HFFc6 (cell line): ENCODE measurements at regions not wholly inside any gene's neighbourhood (a gene's known extent, or its start where the extent isn't known, plus 50 kb on each side); places are given as distances from the start of the nearest gene placed in this dataset.

Source experiments
- DNase-seq: peaks from one replicate; pipeline ENCODE4 v3.0.0-alpha.2; 2018
- H3K27ac Mint-ChIP-seq: 2 replicates; pipeline ENCODE4 v1.8.0; 2020; ENCODE audit warnings: mild to moderate bottlenecking, mixed read lengths
- H3K27me3 Mint-ChIP-seq: 2 replicates; pipeline ENCODE4 v1.8.0; 2021; ENCODE audit warnings: mild to moderate bottlenecking, moderate library complexity, mixed read lengths; ENCODE audit not compliant: insufficient read depth
- H3K36me3 Mint-ChIP-seq: 2 replicates; pipeline ENCODE4 v1.8.0; 2021; ENCODE audit warnings: low read depth, mixed read lengths
- H3K4me1 Mint-ChIP-seq: 2 replicates; pipeline ENCODE4 v1.8.0; 2020; ENCODE audit warnings: low read depth, mixed read lengths
- H3K4me3 Mint-ChIP-seq: 2 replicates; pipeline ENCODE4 v1.8.0; 2020; ENCODE audit warnings: mild to moderate bottlenecking, moderate library complexity, mixed read lengths
- H3K9me3 Mint-ChIP-seq: 2 replicates; pipeline ENCODE4 v1.8.0; 2020; ENCODE audit warnings: mild to moderate bottlenecking, mixed read lengths
- TF ChIP-seq, protein P1 (sequence below): fragments of 200-600 bp; sonication (generic); IDR thresholded peaks from 2 replicates; pipeline ENCODE4 v1.5.0; 2021; ENCODE audit warnings: antibody characterized with exemption, mild to moderate bottlenecking

DNA sequence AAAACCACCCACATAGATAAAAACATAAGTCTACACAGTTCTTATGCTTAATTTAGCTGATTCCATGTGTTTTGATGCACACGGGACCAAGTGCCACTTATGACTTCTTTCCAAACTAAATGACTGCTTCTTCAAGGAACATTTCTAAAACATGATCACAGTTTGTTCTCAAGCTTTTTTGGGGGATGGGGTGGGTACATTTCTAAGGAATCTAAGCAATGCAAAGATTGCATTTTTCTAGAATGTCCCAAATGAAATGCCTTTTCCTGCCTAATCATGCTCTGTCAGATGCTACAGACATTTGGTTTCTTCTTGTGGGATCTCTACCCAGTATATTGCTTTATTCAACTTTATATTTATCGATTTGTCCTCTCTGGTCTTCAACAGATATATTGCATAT lies 496.8 kb upstream of the JAG1 start:
- DNase-seq: no peak
- H3K9me3 Mint-ChIP-seq: no peaks in the 10 kb centered on the region; the same call in 1 of the 2 replicates
- H3K36me3 Mint-ChIP-seq: no peaks in the 10 kb centered on the region
- H3K27me3 Mint-ChIP-seq: peaks cover 4% of the 10 kb centered on the region; the same call in 1 of the 2 replicates
- TF ChIP-seq, protein P1, sequence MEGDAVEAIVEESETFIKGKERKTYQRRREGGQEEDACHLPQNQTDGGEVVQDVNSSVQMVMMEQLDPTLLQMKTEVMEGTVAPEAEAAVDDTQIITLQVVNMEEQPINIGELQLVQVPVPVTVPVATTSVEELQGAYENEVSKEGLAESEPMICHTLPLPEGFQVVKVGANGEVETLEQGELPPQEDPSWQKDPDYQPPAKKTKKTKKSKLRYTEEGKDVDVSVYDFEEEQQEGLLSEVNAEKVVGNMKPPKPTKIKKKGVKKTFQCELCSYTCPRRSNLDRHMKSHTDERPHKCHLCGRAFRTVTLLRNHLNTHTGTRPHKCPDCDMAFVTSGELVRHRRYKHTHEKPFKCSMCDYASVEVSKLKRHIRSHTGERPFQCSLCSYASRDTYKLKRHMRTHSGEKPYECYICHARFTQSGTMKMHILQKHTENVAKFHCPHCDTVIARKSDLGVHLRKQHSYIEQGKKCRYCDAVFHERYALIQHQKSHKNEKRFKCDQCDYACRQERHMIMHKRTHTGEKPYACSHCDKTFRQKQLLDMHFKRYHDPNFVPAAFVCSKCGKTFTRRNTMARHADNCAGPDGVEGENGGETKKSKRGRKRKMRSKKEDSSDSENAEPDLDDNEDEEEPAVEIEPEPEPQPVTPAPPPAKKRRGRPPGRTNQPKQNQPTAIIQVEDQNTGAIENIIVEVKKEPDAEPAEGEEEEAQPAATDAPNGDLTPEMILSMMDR: no peak
- H3K4me3 Mint-ChIP-seq: no peak overlapping the region
- H3K4me1 Mint-ChIP-seq: peaks cover 7% of the 10 kb centered on the region; the same call in 1 of the 2 replicates
- no peak overlapping the region; the same call in 1 of the 2 replicates for H3K27ac Mint-ChIP-seq

DNA sequence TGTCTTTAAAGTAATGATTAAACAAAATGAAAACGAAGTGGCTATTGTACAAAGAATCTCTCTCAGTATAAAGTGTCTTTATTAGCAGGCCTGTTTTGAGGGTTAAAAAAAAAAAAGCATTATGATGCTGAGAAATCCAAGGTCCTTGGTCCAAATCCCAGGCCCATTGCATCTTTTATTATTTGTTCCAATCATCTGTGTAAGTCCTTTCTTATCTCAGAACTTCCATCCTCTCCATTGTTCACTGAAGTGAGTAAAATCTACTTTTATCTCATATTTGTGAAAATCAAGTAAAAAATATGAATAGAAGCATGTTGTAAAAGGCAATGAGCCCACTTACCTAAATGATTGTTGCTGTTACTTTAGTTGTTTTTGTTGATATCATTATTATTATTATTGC lies 499.1 kb upstream of the JAG1 start:
- H3K4me3 Mint-ChIP-seq: no peak overlapping the region
- no peak for DNase-seq
- no peaks in the 10 kb centered on the region for H3K9me3 Mint-ChIP-seq
- H3K27ac Mint-ChIP-seq: no peak overlapping the region
- TF ChIP-seq, protein P1: no peak
- no peaks in the 10 kb centered on the region for H3K36me3 Mint-ChIP-seq
- H3K27me3 Mint-ChIP-seq: no peaks in the 10 kb centered on the region; the same call in 1 of the 2 replicates
- peaks cover 7% of the 10 kb centered on the region; the same call in 1 of the 2 replicates for H3K4me1 Mint-ChIP-seq

DNA sequence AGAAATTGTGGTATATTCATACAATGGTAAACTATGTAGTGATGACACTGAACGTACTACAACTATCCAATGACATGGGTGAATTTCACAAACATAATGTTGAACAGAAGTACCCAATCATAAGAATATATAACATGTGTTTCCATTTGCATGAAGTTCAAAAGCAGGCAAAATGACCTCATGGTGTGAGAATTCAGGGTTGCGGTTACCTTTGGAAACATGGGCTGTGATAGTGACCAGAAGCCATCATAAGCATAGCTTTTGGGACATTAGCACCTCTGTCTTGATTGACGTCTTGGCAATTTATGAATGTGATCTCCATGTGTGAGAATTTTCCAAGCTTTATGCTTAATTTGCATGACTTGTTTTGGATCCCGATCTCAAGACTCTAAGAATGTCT lies 500.1 kb upstream of the JAG1 start:
- TF ChIP-seq, protein P1: no peak
- H3K36me3 Mint-ChIP-seq: no peaks in the 10 kb centered on the region
- peaks cover 11% of the 10 kb centered on the region; the same call in 1 of the 2 replicates for H3K4me1 Mint-ChIP-seq
- no peak for DNase-seq
- H3K4me3 Mint-ChIP-seq: no peak overlapping the region
- no peaks in the 10 kb centered on the region; the same call in 1 of the 2 replicates for H3K27me3 Mint-ChIP-seq
- H3K27ac Mint-ChIP-seq: no peak overlapping the region
- no peaks in the 10 kb centered on the region for H3K9me3 Mint-ChIP-seq

DNA sequence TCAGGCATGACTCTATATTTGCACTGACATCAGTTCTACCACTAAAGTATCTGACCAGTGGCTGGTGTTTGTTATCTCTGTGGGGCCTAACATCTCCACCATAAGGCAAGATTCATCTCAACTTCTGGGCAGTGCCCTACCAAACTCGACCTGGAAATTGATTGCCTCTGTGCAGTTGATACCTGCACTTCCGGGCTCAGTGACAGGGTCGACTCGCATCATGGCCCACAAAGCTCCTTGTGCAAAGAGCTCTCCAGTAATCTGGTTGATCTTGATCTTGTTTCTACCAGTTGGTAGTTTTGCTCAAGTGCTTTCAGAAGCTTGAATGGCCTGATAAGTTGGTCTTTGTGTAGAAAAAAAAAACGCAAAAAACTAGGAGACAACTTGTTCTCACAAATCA lies 501.1 kb upstream of the JAG1 start:
- no peak overlapping the region for H3K27ac Mint-ChIP-seq
- H3K4me1 Mint-ChIP-seq: peaks cover 15% of the 10 kb centered on the region; the same call in 1 of the 2 replicates
- no peaks in the 10 kb centered on the region for H3K36me3 Mint-ChIP-seq
- no peak for DNase-seq
- H3K4me3 Mint-ChIP-seq: no peak overlapping the region
- H3K27me3 Mint-ChIP-seq: no peaks in the 10 kb centered on the region; the same call in 1 of the 2 replicates
- TF ChIP-seq, protein P1: no peak
- no peaks in the 10 kb centered on the region for H3K9me3 Mint-ChIP-seq

DNA sequence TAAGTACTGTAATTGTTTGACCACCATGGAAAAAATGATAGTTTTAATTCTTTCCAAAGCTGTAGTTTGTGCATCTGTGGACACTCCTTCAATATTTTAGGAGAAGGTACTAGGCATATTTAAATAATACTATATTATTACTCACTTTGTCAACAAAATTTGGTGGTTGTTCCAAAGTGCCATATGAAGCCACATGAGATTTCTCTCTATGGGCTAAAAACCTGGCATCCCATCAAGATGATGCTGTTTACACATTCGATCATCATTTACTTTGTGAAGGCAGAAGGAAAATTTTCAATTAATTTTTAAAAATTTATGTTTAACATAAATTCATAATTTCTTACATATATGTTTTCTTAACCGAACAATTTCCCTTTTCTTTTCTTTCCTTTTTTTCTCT lies 502.6 kb upstream of the JAG1 start:
- Mint-ChIP-seq H3K4me3 (no peak overlapping the region), H3K36me3 (no peaks in the 10 kb centered on the region), H3K27me3 (no peaks in the 10 kb centered on the region; the same call in 1 of the 2 replicates), H3K4me1 (peaks cover 8% of the 10 kb centered on the region; the same call in 1 of the 2 replicates), H3K9me3 (no peaks in the 10 kb centered on the region; the same call in 1 of the 2 replicates), H3K27ac (no peak overlapping the region)
- TF ChIP-seq, protein P1: no peak
- no peak for DNase-seq
